ENCODE measurements at regions not wholly inside any gene's neighbourhood (a gene's known extent, or its start where the extent isn't known, plus 50 kb on each side); places are given as distances from the start of the nearest gene placed in this dataset.

GRCh38 chr16:52078716-52079655 lies 468.0 kb downstream of the TOX3 start:
- no peaks in the 10 kb centered on the region for H3K4me1 Mint-ChIP-seq (ENCODE audit: low read depth)
- no peak for DNase-seq
- H3K36me3 Mint-ChIP-seq (ENCODE audit: low read depth), result no peaks in the 10 kb centered on the region
- no peaks in the 10 kb centered on the region for H3K36me3 ChIP-seq (ENCODE audit: insufficient read depth, low read length)
- H3K27me3 Mint-ChIP-seq, result no peaks in the 10 kb centered on the region
- TF ChIP-seq, protein P1, sequence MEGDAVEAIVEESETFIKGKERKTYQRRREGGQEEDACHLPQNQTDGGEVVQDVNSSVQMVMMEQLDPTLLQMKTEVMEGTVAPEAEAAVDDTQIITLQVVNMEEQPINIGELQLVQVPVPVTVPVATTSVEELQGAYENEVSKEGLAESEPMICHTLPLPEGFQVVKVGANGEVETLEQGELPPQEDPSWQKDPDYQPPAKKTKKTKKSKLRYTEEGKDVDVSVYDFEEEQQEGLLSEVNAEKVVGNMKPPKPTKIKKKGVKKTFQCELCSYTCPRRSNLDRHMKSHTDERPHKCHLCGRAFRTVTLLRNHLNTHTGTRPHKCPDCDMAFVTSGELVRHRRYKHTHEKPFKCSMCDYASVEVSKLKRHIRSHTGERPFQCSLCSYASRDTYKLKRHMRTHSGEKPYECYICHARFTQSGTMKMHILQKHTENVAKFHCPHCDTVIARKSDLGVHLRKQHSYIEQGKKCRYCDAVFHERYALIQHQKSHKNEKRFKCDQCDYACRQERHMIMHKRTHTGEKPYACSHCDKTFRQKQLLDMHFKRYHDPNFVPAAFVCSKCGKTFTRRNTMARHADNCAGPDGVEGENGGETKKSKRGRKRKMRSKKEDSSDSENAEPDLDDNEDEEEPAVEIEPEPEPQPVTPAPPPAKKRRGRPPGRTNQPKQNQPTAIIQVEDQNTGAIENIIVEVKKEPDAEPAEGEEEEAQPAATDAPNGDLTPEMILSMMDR (IDR thresholded peaks at IDR 0.05), result no peak
- ATAC-seq (ENCODE audit: poor library complexity), result no peak
- peaks cover 5% of the 10 kb centered on the region for H3K9me3 Mint-ChIP-seq
- ChIA-PET POLR2A (no interaction called here), CTCF (no interaction called here)
- H3K9me3 ChIP-seq (ENCODE audit: control insufficient read depth in 1 of 2, insufficient read depth in 1 of 2, low read length in 2 of 2), result no peaks in the 10 kb centered on the region
- no peak overlapping the region for H3K27ac Mint-ChIP-seq
- intact Hi-C loops (cut with DNase I, micrococcal nuclease), result no loop called here
- H3K27ac ChIP-seq (ENCODE audit: low read depth in 1 of 2, low read length in 2 of 2), result no peak overlapping the region
- H3K27me3 ChIP-seq (ENCODE audit: control insufficient read depth in 1 of 2, insufficient read depth in 2 of 2, low read length in 2 of 2), result no peaks in the 10 kb centered on the region
- no peaks in the 10 kb centered on the region for H3K4me1 ChIP-seq (ENCODE audit: insufficient read depth, low read length)
- no peak overlapping the region for H3K4me3 Mint-ChIP-seq
- H3K4me3 ChIP-seq (ENCODE audit: low read length), result no peak overlapping the region

- DNase-seq (no peak), ATAC-seq (ENCODE audit: poor library complexity) (no peak)
- Mint-ChIP-seq H3K4me3 (no peak overlapping the region), H3K9me3 (peaks cover 5% of the 10 kb centered on the region), H3K4me1 (ENCODE audit: low read depth) (no peaks in the 10 kb centered on the region), H3K27me3 (no peaks in the 10 kb centered on the region), H3K36me3 (ENCODE audit: low read depth) (no peaks in the 10 kb centered on the region), H3K27ac (no peak overlapping the region)
- no peaks in the 10 kb centered on the region for H3K36me3 ChIP-seq (ENCODE audit: insufficient read depth, low read length)
- intact Hi-C loops (cut with DNase I, micrococcal nuclease), result no loop called here
- H3K9me3 ChIP-seq (ENCODE audit: control insufficient read depth in 1 of 2, insufficient read depth in 1 of 2, low read length in 2 of 2), result no peaks in the 10 kb centered on the region
- CTCF ChIA-PET, result no interaction called here
- TF ChIP-seq, protein P1 (IDR thresholded peaks at IDR 0.05), result no peak
- no peak overlapping the region for H3K4me3 ChIP-seq (ENCODE audit: low read length)
- no peaks in the 10 kb centered on the region for H3K27me3 ChIP-seq (ENCODE audit: control insufficient read depth in 1 of 2, insufficient read depth in 2 of 2, low read length in 2 of 2)
- POLR2A ChIA-PET, result no interaction called here
- no peaks in the 10 kb centered on the region for H3K4me1 ChIP-seq (ENCODE audit: insufficient read depth, low read length)
- no peak overlapping the region for H3K27ac ChIP-seq (ENCODE audit: low read depth in 1 of 2, low read length in 2 of 2)
Measured at GRCh38 chr16:52077607-52078006, 469.3 kb downstream of the TOX3 start.

DNA sequence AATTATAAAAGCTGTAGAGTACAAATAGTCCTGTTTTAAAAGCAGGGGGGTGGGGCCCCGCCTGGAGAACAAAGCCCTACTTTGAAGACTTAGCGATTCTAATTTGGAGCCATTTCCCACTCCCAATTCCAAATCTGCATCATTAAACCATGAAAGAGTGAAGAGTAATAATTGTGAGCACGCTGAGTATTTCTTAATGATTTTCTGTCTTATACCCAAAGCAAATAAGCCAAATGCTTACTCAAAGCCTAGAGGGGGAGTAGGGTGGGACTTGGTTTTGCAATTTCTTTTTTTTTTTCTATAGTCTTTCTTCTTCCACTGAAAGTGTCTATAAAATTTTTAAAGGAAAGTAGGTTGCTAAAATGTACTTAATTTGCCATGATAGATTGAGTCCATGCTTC lies 470.1 kb downstream of the TOX3 start:
- no peaks in the 10 kb centered on the region for H3K9me3 ChIP-seq (ENCODE audit: control insufficient read depth in 1 of 2, insufficient read depth in 1 of 2, low read length in 2 of 2)
- ATAC-seq (ENCODE audit: poor library complexity) (no peak), DNase-seq (no peak)
- Mint-ChIP-seq H3K9me3 (peaks cover 5% of the 10 kb centered on the region), H3K27ac (no peak overlapping the region), H3K27me3 (no peaks in the 10 kb centered on the region), H3K4me3 (no peak overlapping the region), H3K36me3 (ENCODE audit: low read depth) (no peaks in the 10 kb centered on the region), H3K4me1 (ENCODE audit: low read depth) (no peaks in the 10 kb centered on the region)
- H3K27me3 ChIP-seq (ENCODE audit: control insufficient read depth in 1 of 2, insufficient read depth in 2 of 2, low read length in 2 of 2), result no peaks in the 10 kb centered on the region
- no peak overlapping the region for H3K27ac ChIP-seq (ENCODE audit: low read depth in 1 of 2, low read length in 2 of 2)
- H3K36me3 ChIP-seq (ENCODE audit: insufficient read depth, low read length), result no peaks in the 10 kb centered on the region
- no peaks in the 10 kb centered on the region for H3K4me1 ChIP-seq (ENCODE audit: insufficient read depth, low read length)
- TF ChIP-seq, protein P1 (IDR thresholded peaks at IDR 0.05), result no peak
- H3K4me3 ChIP-seq (ENCODE audit: low read length), result no peak overlapping the region
- CTCF ChIA-PET, result no interaction called here
- intact Hi-C loops (cut with DNase I, micrococcal nuclease), result no loop called here
- POLR2A ChIA-PET, result no interaction called here
